Small intestine (tissue), 7 donors: ENCODE measurements at regions not wholly inside any gene's neighbourhood (a gene's known extent, or its start where the extent isn't known, plus 50 kb on each side); places are given as distances from the start of the nearest gene placed in this dataset.

Experiments
- DNase-seq, 2 donors: peaks; one replicate each; pipeline versions ENCODE4 v3.0.0 to v3.0.0-alpha.2; 2013
- FAIRE-seq: peaks from 2 replicates; lab custom pipeline; 2012; peaks lifted over from hg19 to GRCh38; lab: Jason Lieb, UNC
- H3K27ac ChIP-seq, 3 donors: one replicate each; pipeline ENCODE4 v1.5.1; 2013; ENCODE audit warnings: low read length in 2 of 3, mild to moderate bottlenecking in 2 of 3, control low read depth in 1 of 3, inconsistent platforms in 1 of 3, low read depth in 1 of 3, moderate library complexity in 1 of 3
- H3K27me3 ChIP-seq, 3 donors: one replicate each; pipeline ENCODE4 v1.6.1; 2013; ENCODE audit warnings: low read length in 3 of 3, inconsistent platforms in 1 of 3; ENCODE audit not compliant: control insufficient read depth in 3 of 3, insufficient read depth in 3 of 3
- H3K36me3 ChIP-seq, 3 donors: one replicate each; pipeline ENCODE4 v1.6.1; 2013; ENCODE audit warnings: low read length in 3 of 3, inconsistent platforms in 1 of 3, low read depth in 1 of 3, mild to moderate bottlenecking in 1 of 3, moderate library complexity in 1 of 3; ENCODE audit not compliant: control insufficient read depth in 3 of 3, insufficient read depth in 2 of 3
- H3K4me1 ChIP-seq, 3 donors: one replicate each; pipeline ENCODE4 v1.6.1; 2013; ENCODE audit warnings: low read length in 2 of 3, inconsistent platforms in 1 of 3, low read depth in 1 of 3, mild to moderate bottlenecking in 1 of 3, moderate library complexity in 1 of 3; ENCODE audit not compliant: control insufficient read depth in 3 of 3, insufficient read depth in 2 of 3
- H3K4me3 ChIP-seq, 3 donors: one replicate each; pipeline ENCODE4 v1.5.1; 2013; ENCODE audit warnings: low read length in 3 of 3, control low read depth in 1 of 3, inconsistent platforms in 1 of 3, low read depth in 1 of 3, mild to moderate bottlenecking in 1 of 3, moderate library complexity in 1 of 3
- H3K9me3 ChIP-seq, 2 donors: one replicate each; pipeline ENCODE4 v1.6.1; 2013; ENCODE audit warnings: low read depth in 1 of 2, low read length in 1 of 2; ENCODE audit not compliant: control insufficient read depth in 2 of 2, insufficient read depth in 1 of 2
- WGBS, 3 donors: extraction: QIAGEN DNeasy Blood & Tissue Kit; methylation state at CpG; one replicate each; pipeline ENCODE4 v1.1.7; 2013; 5-methylcytosine and 5-hydroxymethylcytosine counted together
- donor health status: healthy with polysubstance abuse.
- donor health status: control.
- donor health status: control.
- donor health status: Bipolar disorder and iron deficiency.
- donor health status: healthy.

- H3K9me3 ChIP-seq, result peaks cover 0 to 14% of the 10 kb centered on the region in 2 donors
- 94 to 99% (median 98%) methylated on average over 2 of the region's 2 CpGs for WGBS, 3 donors
- H3K4me3 ChIP-seq, result no peak overlapping the region
- H3K27me3 ChIP-seq, result no peaks in the 10 kb centered on the region
- DNase-seq (no peak), FAIRE-seq (no peak)
- no peaks in the 10 kb centered on the region for H3K36me3 ChIP-seq
- H3K4me1 ChIP-seq, result peaks cover 0 to 7% (median 0%) of the 10 kb centered on the region in 3 donors
- H3K27ac ChIP-seq, result no peak overlapping the region
These were observed 85.4 kb upstream of the FAT1 start for GRCh38 chr4:186809070-186809469.

DNA sequence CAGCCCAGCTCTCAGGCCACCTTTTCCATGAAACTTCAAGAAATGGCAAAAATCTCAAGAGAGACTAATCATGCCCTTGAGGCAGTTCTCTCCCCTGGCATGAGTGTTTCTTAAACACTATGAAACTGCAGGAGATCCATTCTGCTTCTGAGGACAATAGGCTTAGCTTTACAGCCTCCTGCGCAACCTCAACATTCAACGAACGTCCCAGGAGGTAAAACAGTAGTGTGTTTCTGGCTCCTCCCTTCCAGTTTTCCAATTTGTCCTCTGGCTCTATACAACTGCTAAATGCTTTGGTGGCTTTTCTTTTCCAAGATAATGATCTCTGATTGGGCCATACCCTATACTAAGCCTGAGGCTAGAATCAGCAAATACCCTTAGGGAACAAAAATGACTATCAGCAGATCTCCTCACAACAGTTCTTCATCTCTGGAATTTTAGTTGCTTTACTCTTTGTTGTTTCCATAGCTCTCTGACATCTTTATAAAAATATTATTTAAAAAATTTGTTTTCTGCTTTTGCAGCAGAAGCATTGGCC, 87.0 kb upstream of the FAT1 start:
- H3K4me3 ChIP-seq, result no peak overlapping the region
- no peaks in the 10 kb centered on the region for H3K4me1 ChIP-seq
- H3K36me3 ChIP-seq, result no peaks in the 10 kb centered on the region
- peaks cover 0 to 12% of the 10 kb centered on the region in 2 donors for H3K9me3 ChIP-seq
- WGBS, 3 donors, result 69 to 82% (median 79%) methylated on average over 3 of the region's 3 CpGs
- FAIRE-seq (no peak), DNase-seq (no peak)
- no peaks in the 10 kb centered on the region for H3K27me3 ChIP-seq
- H3K27ac ChIP-seq, result no peak overlapping the region

- no peaks in the 10 kb centered on the region for H3K27me3 ChIP-seq
- no peak for FAIRE-seq
- no peak for DNase-seq
- H3K4me3 ChIP-seq, result no peak overlapping the region
- no peak overlapping the region for H3K27ac ChIP-seq
- no peaks in the 10 kb centered on the region for H3K36me3 ChIP-seq
- no peaks in the 10 kb centered on the region for H3K4me1 ChIP-seq
- H3K9me3 ChIP-seq, result peaks cover 0 to 12% of the 10 kb centered on the region in 2 donors
These were observed 88.9 kb upstream of the FAT1 start for GRCh38 chr4:186812592-186812991.

GRCh38 chr4:186813377-186814068, 89.9 kb upstream of the FAT1 start:
- 73 to 81% (median 75%) methylated on average over 3 of the region's 3 CpGs for WGBS, 3 donors
- FAIRE-seq (no peak), DNase-seq (no peak)
- Histone ChIP-seq H3K9me3 (peaks cover 0 to 12% of the 10 kb centered on the region in 2 donors), H3K27ac (no peak overlapping the region), H3K36me3 (no peaks in the 10 kb centered on the region), H3K27me3 (no peaks in the 10 kb centered on the region), H3K4me1 (no peaks in the 10 kb centered on the region), H3K4me3 (no peak overlapping the region)

GRCh38 chr4:186814535-186815070, 90.9 kb upstream of the FAT1 start:
- no peaks in the 10 kb centered on the region for H3K36me3 ChIP-seq
- H3K4me3 ChIP-seq, result no peak overlapping the region
- no peaks in the 10 kb centered on the region for H3K4me1 ChIP-seq
- DNase-seq (no peak), FAIRE-seq (no peak)
- H3K27ac ChIP-seq, result no peak overlapping the region
- WGBS, 3 donors, result 33 to 45% (median 38%) methylated on average over 2 of the region's 2 CpGs
- peaks cover 0 to 12% of the 10 kb centered on the region in 2 donors for H3K9me3 ChIP-seq
- H3K27me3 ChIP-seq, result no peaks in the 10 kb centered on the region

GRCh38 chr4:186819342-186820086, 95.9 kb upstream of the FAT1 start:
- peak in 1 of 2 donors; percentile 36 for DNase-seq
- no peak overlapping the region for H3K27ac ChIP-seq
- H3K36me3 ChIP-seq, result no peaks in the 10 kb centered on the region
- H3K4me1 ChIP-seq, result peaks cover 0 to 4% (median under 1%) of the 10 kb centered on the region in 3 donors
- WGBS, 3 donors, result 60 to 64% (median 60%) methylated on average over 3 of the region's 3 CpGs
- no peaks in the 10 kb centered on the region for H3K9me3 ChIP-seq
- no peak for FAIRE-seq
- no peak overlapping the region for H3K4me3 ChIP-seq
- no peaks in the 10 kb centered on the region for H3K27me3 ChIP-seq

DNA sequence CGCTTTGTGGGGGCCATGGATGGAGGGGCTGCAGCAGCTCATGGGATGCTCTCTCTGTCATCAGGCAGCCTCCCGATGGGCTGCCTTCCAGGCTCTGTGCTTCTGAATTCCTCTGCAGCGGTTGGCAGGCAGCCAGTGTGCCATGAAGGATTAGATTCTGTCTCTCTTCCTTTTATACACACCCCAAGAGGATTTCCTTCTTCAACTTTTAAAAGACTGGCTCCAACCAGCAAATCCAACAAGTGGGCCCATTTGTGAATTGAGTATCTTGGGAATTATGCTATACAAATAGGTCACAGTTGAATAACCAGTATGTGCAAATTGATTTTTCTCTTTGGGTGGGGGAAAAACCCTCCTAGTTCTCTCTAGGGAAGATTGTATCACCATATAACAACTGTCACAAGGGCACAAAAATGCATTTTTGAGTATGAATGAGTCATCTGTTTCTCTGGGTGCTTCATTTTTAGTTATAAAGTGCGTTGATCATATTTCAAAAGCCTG, 96.8 kb upstream of the FAT1 start:
- Histone ChIP-seq H3K27ac (no peak overlapping the region), H3K9me3 (no peaks in the 10 kb centered on the region), H3K4me1 (peaks cover 0 to 4% (median 3%) of the 10 kb centered on the region in 3 donors), H3K4me3 (no peak overlapping the region), H3K36me3 (no peaks in the 10 kb centered on the region), H3K27me3 (no peaks in the 10 kb centered on the region)
- DNase-seq (peak; percentile 28 to 59), FAIRE-seq (no peak)
- WGBS, 3 donors, result 48 to 55% (median 51%) methylated on average over 4 of the region's 4 CpGs

DNA sequence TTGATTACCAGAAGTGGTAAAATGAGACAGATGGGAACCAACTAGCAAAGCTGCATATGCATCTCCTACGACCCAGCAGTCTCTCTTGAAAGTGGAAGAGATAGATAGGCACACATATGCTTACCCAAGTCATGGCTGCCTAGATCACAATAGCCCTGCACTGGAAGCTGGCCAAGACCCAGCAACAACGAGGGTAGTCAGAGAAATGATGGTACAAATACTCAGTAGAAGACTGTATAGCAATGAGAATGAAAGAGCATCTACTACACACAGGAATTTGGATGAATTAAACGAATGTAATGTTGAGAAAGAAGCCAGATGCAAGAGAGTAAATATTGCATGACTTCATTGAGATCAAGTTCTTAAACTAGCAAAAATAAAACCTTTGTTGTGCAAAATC, 100.3 kb upstream of the FAT1 start:
- Histone ChIP-seq H3K36me3 (no peaks in the 10 kb centered on the region), H3K4me1 (peaks cover 0 to 9% (median 6%) of the 10 kb centered on the region in 3 donors), H3K4me3 (no peak overlapping the region), H3K27me3 (no peaks in the 10 kb centered on the region), H3K27ac (no peak overlapping the region), H3K9me3 (no peaks in the 10 kb centered on the region)
- DNase-seq (no peak), FAIRE-seq (no peak)
- WGBS, 3 donors, result 15 to 35% (median 22%) methylated on average over 3 of the region's 3 CpGs
